Pancreas (tissue), 10 donors: ENCODE measurements at regions not wholly inside any gene's neighbourhood (a gene's known extent, or its start where the extent isn't known, plus 50 kb on each side); places are given as distances from the start of the nearest gene placed in this dataset.
A peak's percentile ranks its signal among the peaks of the same experiment; 100 is the strongest.

Source experiments
- ATAC-seq, 4 donors: fragments of 200-7000 bp; cut with Tn5 transposase; one replicate each; pipeline versions ENCODE4 v1.8.0 to v1.9.1; 2020; ENCODE audit warnings: mild to moderate bottlenecking in 4 of 4, moderate library complexity in 4 of 4
- DNase-seq, 6 donors: peaks; one replicate each; pipeline ENCODE4 v3.0.0-alpha.2; 2020
- FAIRE-seq: peaks from 2 replicates; lab custom pipeline; 2012; peaks lifted over from hg19 to GRCh38; lab: Jason Lieb, UNC
- H3K27ac ChIP-seq, 4 donors: fragments of 200-600 bp; sonication (generic); 1 replicate in 3 of 4; 2 replicates in 1 of 4; pipeline versions ENCODE4 v1.5.0 to v1.8.0; 2020
- H3K27me3 ChIP-seq, 4 donors: fragments of 200-600 bp; one replicate each; pipeline ENCODE4 v1.8.0; 2021
- H3K36me3 ChIP-seq, 3 donors: fragments of 200-600 bp; sonication (generic) in 1 of 3; one replicate each; pipeline versions ENCODE4 v1.5.0 to v1.8.0; 2020 to 2021
- H3K4me1 ChIP-seq, 3 donors: fragments of 200-600 bp; one replicate each; pipeline ENCODE4 v1.8.0; 2021
- H3K4me3 ChIP-seq, 4 donors: fragments of 200-600 bp; sonication (generic) in 2 of 4; one replicate each; pipeline versions ENCODE4 v1.5.0 to v1.8.0; 2020 to 2021
- H3K9me3 ChIP-seq, 4 donors: fragments of 200-600 bp; one replicate each; pipeline ENCODE4 v1.8.0; 2021
- WGBS, 2 donors: extraction: QIAGEN DNeasy Blood & Tissue Kit; methylation state at CpG; one replicate each; pipeline ENCODE4 v1.1.7; 2013; 5-methylcytosine and 5-hydroxymethylcytosine counted together
- intact Hi-C, 3 donors: fragments of 100-400 bp; cut with DNase I; formaldehyde crosslinking; loops; one replicate each; pipeline versions ENCODE4 v1.11.1 to v1.14.2; 2022
- TF ChIP-seq, protein P1 (sequence below), 4 donors: fragments of 200-600 bp; sonication (generic) in 3 of 4; IDR thresholded peaks; one replicate each; pipeline versions ENCODE4 v1.5.0 to v1.8.0; 2021; ENCODE audit warnings: antibody characterized with exemption in 4 of 4
- donor health status: healthy with polysubstance abuse.
- donor health status: DM: no; HTN: no; CAD: no; lungs with moderate emphysema.
- donor health status: DM: no; HTN: no; CAD: no.
- donor health status: control.
- donor health status: control.
- donor health status: Bipolar disorder and iron deficiency.
- donor health status: DM: yes; HTN: yes; CAD: no.
- donor health status: DM: no; HTN: no; CAD: no.
- donor health status: DM: no; HTN: no; CAD: no.
- donor health status: DM: yes; HTN: yes; CAD: no.

DNA sequence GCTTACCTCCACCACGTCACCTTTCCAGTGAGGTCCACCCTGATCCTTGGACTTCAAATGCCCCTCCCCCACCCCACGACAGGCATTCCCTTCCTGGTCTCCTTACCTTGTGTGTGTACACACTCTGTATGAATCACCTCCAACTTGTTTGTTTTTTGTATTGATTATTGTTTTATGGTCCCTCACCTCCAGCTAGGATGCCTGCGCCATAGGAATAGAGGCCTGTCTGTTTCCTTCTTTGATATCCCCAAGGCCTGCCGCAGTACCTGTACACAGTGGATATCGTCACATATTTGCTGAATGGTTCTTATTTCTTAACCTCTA lies 219.6 kb upstream of the POU3F1 start:
- H3K27me3 ChIP-seq, result no peaks in the 10 kb centered on the region
- no peaks in the 10 kb centered on the region for H3K36me3 ChIP-seq
- intact Hi-C loops, result no loop called here
- no peaks in the 10 kb centered on the region for H3K9me3 ChIP-seq
- DNase-seq (no peak), ATAC-seq (peak in 2 of 4 donors; percentile 32 to 34), FAIRE-seq (no peak)
- 49 to 58% methylated on average over 5 of the region's 5 CpGs for WGBS, 2 donors
- H3K4me3 ChIP-seq, result no peak overlapping the region
- H3K27ac ChIP-seq, result no peak overlapping the region
- TF ChIP-seq, protein P1, sequence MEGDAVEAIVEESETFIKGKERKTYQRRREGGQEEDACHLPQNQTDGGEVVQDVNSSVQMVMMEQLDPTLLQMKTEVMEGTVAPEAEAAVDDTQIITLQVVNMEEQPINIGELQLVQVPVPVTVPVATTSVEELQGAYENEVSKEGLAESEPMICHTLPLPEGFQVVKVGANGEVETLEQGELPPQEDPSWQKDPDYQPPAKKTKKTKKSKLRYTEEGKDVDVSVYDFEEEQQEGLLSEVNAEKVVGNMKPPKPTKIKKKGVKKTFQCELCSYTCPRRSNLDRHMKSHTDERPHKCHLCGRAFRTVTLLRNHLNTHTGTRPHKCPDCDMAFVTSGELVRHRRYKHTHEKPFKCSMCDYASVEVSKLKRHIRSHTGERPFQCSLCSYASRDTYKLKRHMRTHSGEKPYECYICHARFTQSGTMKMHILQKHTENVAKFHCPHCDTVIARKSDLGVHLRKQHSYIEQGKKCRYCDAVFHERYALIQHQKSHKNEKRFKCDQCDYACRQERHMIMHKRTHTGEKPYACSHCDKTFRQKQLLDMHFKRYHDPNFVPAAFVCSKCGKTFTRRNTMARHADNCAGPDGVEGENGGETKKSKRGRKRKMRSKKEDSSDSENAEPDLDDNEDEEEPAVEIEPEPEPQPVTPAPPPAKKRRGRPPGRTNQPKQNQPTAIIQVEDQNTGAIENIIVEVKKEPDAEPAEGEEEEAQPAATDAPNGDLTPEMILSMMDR (IDR thresholded peaks at IDR 0.05), result no peak
- H3K4me1 ChIP-seq, result no peaks in the 10 kb centered on the region

DNA sequence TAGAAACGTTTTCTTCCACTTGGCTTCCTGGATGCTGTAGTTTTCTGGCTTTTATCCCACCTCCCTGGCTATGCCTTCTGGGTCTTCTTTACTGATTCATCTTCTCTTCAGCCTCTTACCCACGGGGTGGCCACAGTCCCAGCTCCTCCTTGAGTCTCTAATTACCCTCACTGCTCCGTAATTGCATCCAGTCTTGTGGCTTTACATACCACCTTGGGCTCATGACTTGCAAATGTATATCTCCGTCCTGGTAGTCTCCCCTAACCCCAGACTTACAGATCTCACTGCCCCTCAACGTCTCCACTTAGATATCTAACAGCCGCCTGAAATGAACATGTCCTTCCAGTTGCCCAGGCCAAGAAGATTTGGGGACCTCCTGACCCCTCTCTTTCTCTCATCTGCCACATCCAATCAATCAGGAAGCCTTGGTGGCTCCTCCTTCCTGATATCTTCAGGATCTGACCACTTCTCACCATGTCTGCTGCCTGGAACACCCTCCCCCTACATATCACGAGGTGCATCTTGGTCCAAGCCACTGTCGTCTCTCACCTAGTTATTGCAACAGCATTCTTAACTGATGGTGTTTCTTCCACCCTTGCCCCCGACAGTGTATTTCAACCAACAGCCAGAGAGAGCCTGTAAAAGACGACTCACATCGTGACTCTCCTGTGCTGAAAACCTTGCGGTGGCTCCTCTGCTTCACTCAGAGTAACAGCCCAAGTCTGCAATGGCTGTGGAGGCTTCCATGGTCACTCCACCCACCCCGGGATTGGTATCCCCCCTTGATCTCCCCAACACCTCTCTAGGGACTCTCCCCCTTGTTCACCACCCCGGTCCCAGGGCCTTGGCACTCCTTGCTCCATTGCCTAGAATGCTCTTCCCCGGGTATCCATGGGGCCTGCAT lies 219.0 kb upstream of the POU3F1 start:
- H3K27ac ChIP-seq, result no peak overlapping the region
- TF ChIP-seq, protein P1 (IDR thresholded peaks at IDR 0.05), result no peak
- H3K4me1 ChIP-seq, result no peaks in the 10 kb centered on the region
- no peak for FAIRE-seq
- H3K36me3 ChIP-seq, result no peaks in the 10 kb centered on the region
- no peak for DNase-seq
- H3K4me3 ChIP-seq, result no peak overlapping the region
- H3K27me3 ChIP-seq, result no peaks in the 10 kb centered on the region
- no peaks in the 10 kb centered on the region for H3K9me3 ChIP-seq
- intact Hi-C loops, result no loop called here
- no peak for ATAC-seq
- 50 to 65% methylated on average over 15 of the region's 15 CpGs for WGBS, 2 donors

- FAIRE-seq, result no peak
- H3K36me3 ChIP-seq, result no peaks in the 10 kb centered on the region
- H3K4me3 ChIP-seq, result no peak overlapping the region
- no peak for ATAC-seq
- DNase-seq, result no peak
- H3K27ac ChIP-seq, result no peak overlapping the region
- no peaks in the 10 kb centered on the region for H3K4me1 ChIP-seq
- intact Hi-C loops, result no loop called here
- WGBS, 2 donors, result 32 to 33% methylated on average over 4 of the region's 4 CpGs
- TF ChIP-seq, protein P1 (IDR thresholded peaks at IDR 0.05), result no peak
- H3K27me3 ChIP-seq, result peaks cover 0 to 4% (median 0%) of the 10 kb centered on the region in 4 donors
- H3K9me3 ChIP-seq, result no peaks in the 10 kb centered on the region
These were observed 216.8 kb upstream of the POU3F1 start for GRCh38 chr1:38263438-38263837.

- Histone ChIP-seq H3K4me1 (no peaks in the 10 kb centered on the region), H3K4me3 (no peak overlapping the region), H3K9me3 (no peaks in the 10 kb centered on the region), H3K36me3 (no peaks in the 10 kb centered on the region), H3K27me3 (peaks cover 0 to 4% (median 0%) of the 10 kb centered on the region in 4 donors), H3K27ac (no peak overlapping the region)
- intact Hi-C loops, result no loop called here
- FAIRE-seq (no peak), ATAC-seq (no peak), DNase-seq (no peak)
- WGBS, 2 donors, result 60 to 63% methylated on average over 4 of the region's 4 CpGs
- TF ChIP-seq, protein P1 (IDR thresholded peaks at IDR 0.05), result no peak
These were observed 215.0 kb upstream of the POU3F1 start for GRCh38 chr1:38261574-38261973.

DNA sequence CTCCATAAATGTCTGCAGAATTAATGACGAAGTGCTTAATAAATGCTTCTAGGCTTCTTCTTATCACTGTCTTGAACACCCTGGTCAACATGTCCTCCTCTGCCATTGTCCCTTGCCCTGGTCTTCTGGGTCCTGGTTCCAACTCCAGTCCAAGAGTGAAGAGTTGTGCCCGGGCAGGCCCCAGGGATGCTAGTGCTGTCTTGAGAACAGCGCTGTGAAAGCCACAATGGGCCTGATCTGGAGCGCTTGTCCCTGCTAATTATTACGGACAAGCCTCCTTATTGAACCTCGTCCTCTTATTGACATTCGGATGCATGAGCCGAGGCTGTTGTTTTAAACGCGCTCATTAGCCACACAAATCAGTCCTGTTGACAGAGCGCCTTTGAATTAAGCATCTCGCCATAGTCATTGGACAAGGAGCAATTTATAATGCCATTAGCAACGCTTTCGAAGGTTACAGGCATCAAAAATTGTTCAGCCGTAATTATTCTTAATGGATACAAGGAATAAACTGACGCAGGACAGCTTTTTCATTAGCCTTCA lies 211.6 kb upstream of the POU3F1 start:
- H3K4me3 ChIP-seq, result no peak overlapping the region
- no peaks in the 10 kb centered on the region for H3K36me3 ChIP-seq
- no peaks in the 10 kb centered on the region for H3K9me3 ChIP-seq
- intact Hi-C loops, result no loop called here
- H3K27ac ChIP-seq, result no peak overlapping the region
- no peak for FAIRE-seq
- H3K4me1 ChIP-seq, result no peaks in the 10 kb centered on the region
- TF ChIP-seq, protein P1 (IDR thresholded peaks at IDR 0.05), result no peak
- DNase-seq, result no peak
- ATAC-seq, result no peak
- WGBS, 2 donors, result 51 to 53% methylated on average over 16 of the region's 16 CpGs
- peaks cover 0 to 4% (median 0%) of the 10 kb centered on the region in 4 donors for H3K27me3 ChIP-seq
